B cell (primary cell): ENCODE measurements at regions not wholly inside any gene's neighbourhood (a gene's known extent, or its start where the extent isn't known, plus 50 kb on each side); places are given as distances from the start of the nearest gene placed in this dataset.

Experiments
- ATAC-seq: fragments of 200-7000 bp; cut with Tn5 transposase; one replicate; pipeline ENCODE4 v1.10.0; 2021; ENCODE audit warnings: low read depth, mild to moderate bottlenecking, moderate number of reproducible peaks, moderate library complexity
- CTCF ChIA-PET: fragments of 350-600 bp; sonication (Branson Sonifier 250); formaldehyde crosslinking; loops from one replicate; lab custom pipeline; 2021; ENCODE audit warnings: antibody characterized with exemption, inconsistent platforms; lab: Charles Lee
- POLR2A ChIA-PET: fragments of 350-600 bp; sonication (Branson Sonifier 250); formaldehyde crosslinking; loops from one replicate; lab custom pipeline; 2021; ENCODE audit warnings: antibody characterized with exemption; lab: Charles Lee
- DNase-seq: peaks from one replicate; pipeline ENCODE4 v3.0.0; 2013
- H2AFZ ChIP-seq: 2 replicates; pipeline ENCODE4 v1.6.1; 2012; ENCODE audit warnings: mild to moderate bottlenecking, low read depth, low read length; ENCODE audit not compliant: insufficient read depth, poor library complexity, severe bottlenecking
- H3K27ac ChIP-seq, 2 donors: 1 replicate in 1 of 2; 2 replicates in 1 of 2; pipeline ENCODE4 v1.5.1; 2012 to 2013; ENCODE audit warnings: low read length in 2 of 2, mild to moderate bottlenecking in 2 of 2, moderate library complexity in 1 of 2
- H3K27me3 ChIP-seq, 4 experiments: fragments of 200-600 bp in 1 of 4; sonication (generic) in 1 of 4; replicated peaks in 1 of 4; 1 replicate in 2 of 4; 2 replicates in 2 of 4; pipeline versions ENCODE4 v1.6.1 to v1.7.0; 2013 to 2016; ENCODE audit warnings: low read length in 3 of 4, mild to moderate bottlenecking in 2 of 4, mixed read lengths in 1 of 4, moderate library complexity in 1 of 4; ENCODE audit not compliant: insufficient read depth in 4 of 4, control insufficient read depth in 3 of 4; ENCODE audit errors: control extremely low read depth in 1 of 4
- H3K36me3 ChIP-seq, 2 experiments: replicated peaks in 1 of 2; 1 replicate in 1 of 2; 2 replicates in 1 of 2; pipeline versions ENCODE4 v1.6.1 to v1.7.1; 2013; ENCODE audit warnings: low read length in 1 of 2; ENCODE audit not compliant: insufficient read depth in 2 of 2, control insufficient read depth in 1 of 2; ENCODE audit errors: control extremely low read depth in 1 of 2, extremely low read depth in 1 of 2
- H3K4me1 ChIP-seq, 2 donors: fragments of 200-600 bp in 1 of 2; sonication (generic) in 1 of 2; 1 replicate in 1 of 2; 2 replicates in 1 of 2; pipeline versions ENCODE4 v1.5.1 to v1.6.1; 2013 to 2017; ENCODE audit warnings: low read length in 2 of 2; ENCODE audit not compliant: control insufficient read depth in 2 of 2, insufficient read depth in 2 of 2
- H3K4me2 ChIP-seq: replicated peaks from 2 replicates; pipeline ENCODE3; 2012; ENCODE audit warnings: mild to moderate bottlenecking, low read depth, low read length; ENCODE audit not compliant: poor library complexity, severe bottlenecking
- H3K4me3 ChIP-seq, 5 experiments: fragments of 200-600 bp in 1 of 5; sonication (generic) in 1 of 5; 1 replicate in 3 of 5; 2 replicates in 2 of 5; pipeline versions ENCODE4 v1.5.1 to v1.7.0; 2011 to 2016; ENCODE audit warnings: low read length in 4 of 5, mild to moderate bottlenecking in 4 of 5, low read depth in 2 of 5, control low read depth in 1 of 5, moderate library complexity in 1 of 5; ENCODE audit not compliant: insufficient read depth in 1 of 5; ENCODE audit errors: control extremely low read depth in 1 of 5, extremely low read depth in 1 of 5
- H3K79me2 ChIP-seq: fragments of 200-600 bp; sonication (generic); one replicate; pipeline ENCODE4 v1.6.0; 2016; ENCODE audit warnings: low read length; ENCODE audit not compliant: control insufficient read depth, insufficient read depth
- H3K9ac ChIP-seq: fragments of 200-600 bp; sonication (generic); 2 replicates; pipeline ENCODE4 v1.6.1; 2017; ENCODE audit warnings: mild to moderate bottlenecking, low read length, moderate library complexity
- H3K9me3 ChIP-seq, 3 donors: one replicate each; pipeline versions ENCODE4 v1.6.1 to v1.7.1; 2013; ENCODE audit warnings: low read length in 2 of 3; ENCODE audit not compliant: control insufficient read depth in 2 of 3, insufficient read depth in 1 of 3; ENCODE audit errors: control extremely low read depth in 1 of 3
- H4K20me1 ChIP-seq: 2 replicates; pipeline ENCODE4 v1.6.0; 2012; ENCODE audit warnings: mild to moderate bottlenecking, low read length; ENCODE audit not compliant: insufficient read depth, control insufficient read depth, poor library complexity, severe bottlenecking
- H3K27ac Mint-ChIP-seq: one replicate; pipeline ENCODE4 v1.8.0; 2021; ENCODE audit warnings: mixed read lengths
- H3K27me3 Mint-ChIP-seq: one replicate; pipeline ENCODE4 v1.8.0; 2021; ENCODE audit warnings: mixed read lengths
- H3K4me1 Mint-ChIP-seq: one replicate; pipeline ENCODE4 v1.8.0; 2021; ENCODE audit warnings: mixed read lengths
- H3K4me3 Mint-ChIP-seq: one replicate; pipeline ENCODE4 v1.8.0; 2021; ENCODE audit warnings: mixed read lengths
- H3K9me3 Mint-ChIP-seq: one replicate; pipeline ENCODE4 v1.8.0; 2022; ENCODE audit warnings: mixed read lengths; ENCODE audit not compliant: insufficient read depth
- CTCF ChIP-seq: fragments of 200-600 bp; IDR thresholded peaks from one replicate; pipeline ENCODE4 v1.8.0; 2022; ENCODE audit warnings: antibody characterized with exemption, mild to moderate bottlenecking
- EZH2 ChIP-seq: IDR thresholded peaks from 2 replicates; pipeline ENCODE4 v1.6.1; 2012; ENCODE audit warnings: borderline replicate concordance, low read depth, mild to moderate bottlenecking, moderate library complexity, low read length; ENCODE audit not compliant: insufficient read depth, poor library complexity, severe bottlenecking
- WGBS: methylation state at CpG from one replicate; pipeline ENCODE4 v1.1.5; 2013; ENCODE audit warnings: missing lambda C conversion rate; ENCODE audit not compliant: insufficient coverage; 5-methylcytosine and 5-hydroxymethylcytosine counted together
- intact Hi-C: fragments of 100-400 bp; cut with micrococcal nuclease; formaldehyde crosslinking; loops from one replicate; pipeline ENCODE4 v1.10.0; 2022

DNA sequence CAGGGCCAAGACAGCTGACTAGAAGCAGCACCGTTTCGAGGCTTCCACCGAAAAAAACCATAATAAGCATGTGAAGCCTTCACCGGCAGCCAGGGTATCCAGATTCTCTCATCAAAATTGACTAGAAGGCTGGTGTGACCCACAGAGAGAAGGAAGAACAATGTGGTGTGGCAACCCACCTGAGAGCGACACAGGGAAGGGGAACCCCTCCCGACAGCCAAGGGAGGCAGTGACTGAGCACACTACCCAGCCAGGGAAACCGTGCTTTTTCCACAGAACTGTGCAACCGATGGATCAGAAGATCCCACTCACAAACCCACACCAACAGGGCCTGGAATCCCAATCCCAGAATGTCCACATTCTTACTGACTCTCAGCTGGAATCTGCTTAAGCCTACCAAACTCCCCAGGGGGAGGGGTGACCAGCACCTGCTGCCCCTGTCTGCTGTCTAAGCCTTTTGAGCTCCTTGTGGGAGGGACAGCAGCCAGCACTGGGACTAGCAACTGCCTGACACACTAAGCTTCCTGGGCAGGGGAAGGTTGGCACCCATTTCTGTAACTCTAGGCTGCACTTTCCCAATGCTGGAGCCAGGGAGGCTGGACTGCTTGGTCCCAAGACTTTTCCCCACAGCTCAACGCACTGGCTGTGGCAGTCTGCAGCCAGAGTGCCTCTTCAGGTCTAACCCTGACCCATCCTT is 231.9 kb upstream of the FAM83B start:
- Histone ChIP-seq H3K9ac (no peak overlapping the region), H2AFZ (no peak overlapping the region), H3K27ac (no peak overlapping the region), H3K9me3 (peaks cover 0 to 5% (median 0%) of the 10 kb centered on the region in 3 donors), H4K20me1 (no peaks in the 10 kb centered on the region), H3K36me3 (no peaks in the 10 kb centered on the region), H3K27me3 (no peaks in the 10 kb centered on the region), H3K79me2 (no peaks in the 10 kb centered on the region), H3K4me2 (no peak overlapping the region), H3K4me1 (no peaks in the 10 kb centered on the region), H3K4me3 (no peak overlapping the region)
- ATAC-seq: no peak
- POLR2A ChIA-PET: no interaction called here
- DNase-seq: no peak
- 90% methylated on average over 5 of the region's 9 CpGs for WGBS
- no peak overlapping the region for H3K4me3 Mint-ChIP-seq
- H3K9me3 Mint-ChIP-seq: no peaks in the 10 kb centered on the region
- intact Hi-C loops: no loop called here
- TF ChIP-seq CTCF (no peak), EZH2 (no peak)
- CTCF ChIA-PET: no interaction called here
- no peak overlapping the region for H3K27ac Mint-ChIP-seq
- H3K4me1 Mint-ChIP-seq: no peaks in the 10 kb centered on the region
- H3K27me3 Mint-ChIP-seq: no peaks in the 10 kb centered on the region

GRCh38 chr6:54617730-54618129 is 228.8 kb upstream of the FAM83B start:
- intact Hi-C loops: no loop called here
- Histone ChIP-seq H3K4me3 (no peak overlapping the region), H3K9me3 (peaks cover 0 to 5% (median 0%) of the 10 kb centered on the region in 3 donors), H3K27ac (no peak overlapping the region), H4K20me1 (no peaks in the 10 kb centered on the region), H2AFZ (no peak overlapping the region), H3K27me3 (no peaks in the 10 kb centered on the region), H3K36me3 (no peaks in the 10 kb centered on the region), H3K4me2 (no peak overlapping the region), H3K79me2 (no peaks in the 10 kb centered on the region), H3K9ac (no peak overlapping the region), H3K4me1 (no peaks in the 10 kb centered on the region)
- no peak for TF ChIP-seq CTCF
- TF ChIP-seq EZH2: no peak
- no peak for ATAC-seq
- no peaks in the 10 kb centered on the region for H3K4me1 Mint-ChIP-seq
- POLR2A ChIA-PET: no interaction called here
- WGBS: no CpG with 5 or more reads among the region's 1 CpG
- CTCF ChIA-PET: no interaction called here
- H3K27me3 Mint-ChIP-seq: no peaks in the 10 kb centered on the region
- H3K9me3 Mint-ChIP-seq: no peaks in the 10 kb centered on the region
- no peak overlapping the region for H3K4me3 Mint-ChIP-seq
- no peak overlapping the region for H3K27ac Mint-ChIP-seq
- DNase-seq: no peak
